K562 (cell line): ENCODE measurements at regions not wholly inside any gene's neighbourhood (a gene's known extent, or its start where the extent isn't known, plus 50 kb on each side); places are given as distances from the start of the nearest gene placed in this dataset.

ENCODE experiments used
- ATAC-seq: fragments of 200-7000 bp; cut with Tn5 transposase; 3 replicates; pipeline ENCODE4 v1.9.1; 2020; ENCODE audit warnings: moderate library complexity
- BruUV-seq: library from RNA; stranded (reverse); fragments of 400-500 nt; replicated peaks from 2 replicates; lab custom pipeline; 2021; lab: Mats Ljungman, UMichigan
- CTCF ChIA-PET: fragments of 300-600 bp; formaldehyde crosslinking; extraction: SDS; loops from one replicate; lab custom pipeline; 2021; ENCODE audit warnings: low intra/inter-chr PET ratio; lab: Yijun Ruan, JAX
- POLR2A ChIA-PET: fragments of 300-600, 350-650 bp; sonication (Branson Sonifier 250); formaldehyde crosslinking; extraction: SDS; loops from one replicate; lab custom pipeline; 2021; ENCODE audit warnings: antibody characterized with exemption, inconsistent platforms; lab: Yijun Ruan, JAX
- DNase-seq, 4 experiments: peaks; one replicate each; pipeline versions ENCODE4 v3.0.0 to v3.0.0-alpha.2; 2011 to 2018; ENCODE audit warnings: low spot score in 3 of 4, mixed read lengths in 3 of 4; ENCODE audit errors: extremely low read depth in 1 of 4
- FAIRE-seq: peaks from 2 replicates; lab custom pipeline; 2011; peaks lifted over from hg19 to GRCh38; lab: Jason Lieb, UNC
- H2AFZ ChIP-seq: 2 replicates; pipeline ENCODE4 v1.6.0; 2011; ENCODE audit warnings: low read depth, low read length, control low read depth, inconsistent platforms
- H3K27ac ChIP-seq: fragments of 200-600 bp; 3 replicates; pipeline ENCODE4 v1.8.0; 2011; ENCODE audit warnings: low read depth, mild to moderate bottlenecking, control low read depth, inconsistent platforms, low read length, moderate library complexity, mixed read lengths; ENCODE audit errors: extremely low read depth
- H3K27me3 ChIP-seq, 2 experiments: fragments of 300-600 bp in 1 of 2; 2 replicates in 1 of 2; 3 replicates in 1 of 2; pipeline versions ENCODE4 v1.6.0 to v1.8.0; 2011; ENCODE audit warnings: inconsistent platforms in 2 of 2, low read length in 2 of 2, mild to moderate bottlenecking in 1 of 2, mixed read lengths in 1 of 2, moderate library complexity in 1 of 2; ENCODE audit not compliant: control insufficient read depth in 2 of 2, insufficient read depth in 2 of 2
- H3K36me3 ChIP-seq: fragments of 300-600 bp; 3 replicates; pipeline ENCODE4 v1.8.0; 2011; ENCODE audit warnings: mild to moderate bottlenecking, low read length, inconsistent platforms; ENCODE audit not compliant: control insufficient read depth, insufficient read depth
- H3K4me1 ChIP-seq, 2 experiments: fragments of 200-600 bp in 1 of 2; replicated peaks in 1 of 2; 2 replicates in 1 of 2; 3 replicates in 1 of 2; pipeline versions ENCODE4 v1.5.1 to v1.8.0; 2011; ENCODE audit warnings: inconsistent platforms in 2 of 2, low read length in 2 of 2, mild to moderate bottlenecking in 1 of 2, mixed read lengths in 1 of 2, moderate library complexity in 1 of 2; ENCODE audit not compliant: control insufficient read depth in 2 of 2, insufficient read depth in 2 of 2
- H3K4me2 ChIP-seq: 2 replicates; pipeline ENCODE4 v1.6.1; 2011; ENCODE audit warnings: low read length, control low read depth, inconsistent platforms, mixed read lengths; ENCODE audit not compliant: insufficient read depth
- H3K4me3 ChIP-seq: fragments of 200-600 bp; sonication (generic), shearing (Covaris generic); 2 replicates; pipeline ENCODE4 v1.5.1; 2016; ENCODE audit warnings: control low read depth, inconsistent platforms
- H3K79me2 ChIP-seq: fragments of 200-600 bp; 3 replicates; pipeline ENCODE4 v1.8.0; 2011; ENCODE audit warnings: low read length, inconsistent platforms; ENCODE audit not compliant: control insufficient read depth, insufficient read depth
- H3K9ac ChIP-seq, 2 experiments: 2 replicates each; pipeline versions ENCODE4 v1.6.0 to v1.6.1; 2011; ENCODE audit warnings: low read depth in 2 of 2, low read length in 2 of 2, control low read depth in 1 of 2, inconsistent platforms in 1 of 2, mild to moderate bottlenecking in 1 of 2, mixed read lengths in 1 of 2; ENCODE audit not compliant: insufficient read depth in 1 of 2
- H3K9me1 ChIP-seq: one replicate; pipeline ENCODE4 v1.6.0; 2011; ENCODE audit warnings: inconsistent platforms, mild to moderate bottlenecking, low read length, moderate library complexity; ENCODE audit not compliant: control insufficient read depth, insufficient read depth
- H3K9me3 ChIP-seq: replicated peaks from 2 replicates; pipeline ENCODE4 v1.5.1; 2011; ENCODE audit warnings: low read depth, low read length, inconsistent platforms; ENCODE audit not compliant: control insufficient read depth, insufficient read depth
- H4K20me1 ChIP-seq: replicated peaks from 2 replicates; pipeline ENCODE4 v1.6.1; 2011; ENCODE audit warnings: low read length, inconsistent platforms, mixed read lengths; ENCODE audit not compliant: control insufficient read depth, insufficient read depth
- ZC3H11A ChIP-seq: IDR thresholded peaks from 2 replicates; pipeline ENCODE4 v1.6.1; 2012; ENCODE audit warnings: low read depth, low read length, improper control_type of control experiment
- WGBS: fragments of 100-300 bp; shearing (Covaris generic); methylation state at CpG from one replicate; pipeline ENCODE4 v1.1.6; 2016; ENCODE audit warnings: low coverage, mixed read lengths; ENCODE audit not compliant: insufficient coverage; ENCODE audit errors: missing lambda C conversion rate; 5-methylcytosine and 5-hydroxymethylcytosine counted together
- in situ Hi-C: fragments of 300-500 bp; cut with MboI; formaldehyde crosslinking; loops from 4 replicates; pipeline ENCODE4 v1.15.0; 2018; ENCODE audit warnings: inconsistent platforms, mixed read lengths
- intact Hi-C: fragments of 100-400 bp; cut with micrococcal nuclease; formaldehyde crosslinking; loops from 2 replicates; pipeline ENCODE4 v1.14.2; 2022
- TF ChIP-seq, protein P1 (sequence below): fragments of 200-800 bp; sonication (Bioruptor generic); IDR thresholded peaks from 2 replicates; pipeline ENCODE4 v1.6.1; 2016; ENCODE audit warnings: missing genetic modification characterization, missing compliant biosample characterization

DNA sequence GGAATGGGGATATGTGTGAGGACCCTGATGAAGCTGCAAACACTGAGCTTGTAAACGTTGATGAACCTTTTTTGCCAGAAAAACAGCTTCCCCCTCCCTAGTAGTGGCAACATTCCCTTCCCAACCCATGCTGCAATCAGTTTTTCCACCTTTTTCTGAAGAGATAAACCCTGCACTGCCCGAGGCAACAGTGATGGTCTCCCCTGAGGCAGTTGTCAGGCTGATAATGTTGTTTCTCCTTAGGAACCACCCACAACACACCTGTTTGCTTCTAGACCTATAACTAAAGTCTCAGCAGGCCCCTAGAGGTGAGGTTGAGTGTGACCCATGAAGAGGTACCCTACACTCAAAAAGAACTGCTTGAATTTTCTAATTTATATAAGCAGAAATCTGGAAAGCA is 922.4 kb upstream of the ADGRL4 start:
- no peaks in the 10 kb centered on the region for H3K79me2 ChIP-seq
- H3K27me3 ChIP-seq = no peaks in the 10 kb centered on the region
- FAIRE-seq (no peak), ATAC-seq (no peak), DNase-seq (no peak)
- 0% methylated on average over 2 of the region's 2 CpGs for WGBS
- BruUV-seq = no TSS peak
- H3K4me1 ChIP-seq = no peaks in the 10 kb centered on the region
- no peak for TF ChIP-seq ZC3H11A
- TF ChIP-seq, protein P1, sequence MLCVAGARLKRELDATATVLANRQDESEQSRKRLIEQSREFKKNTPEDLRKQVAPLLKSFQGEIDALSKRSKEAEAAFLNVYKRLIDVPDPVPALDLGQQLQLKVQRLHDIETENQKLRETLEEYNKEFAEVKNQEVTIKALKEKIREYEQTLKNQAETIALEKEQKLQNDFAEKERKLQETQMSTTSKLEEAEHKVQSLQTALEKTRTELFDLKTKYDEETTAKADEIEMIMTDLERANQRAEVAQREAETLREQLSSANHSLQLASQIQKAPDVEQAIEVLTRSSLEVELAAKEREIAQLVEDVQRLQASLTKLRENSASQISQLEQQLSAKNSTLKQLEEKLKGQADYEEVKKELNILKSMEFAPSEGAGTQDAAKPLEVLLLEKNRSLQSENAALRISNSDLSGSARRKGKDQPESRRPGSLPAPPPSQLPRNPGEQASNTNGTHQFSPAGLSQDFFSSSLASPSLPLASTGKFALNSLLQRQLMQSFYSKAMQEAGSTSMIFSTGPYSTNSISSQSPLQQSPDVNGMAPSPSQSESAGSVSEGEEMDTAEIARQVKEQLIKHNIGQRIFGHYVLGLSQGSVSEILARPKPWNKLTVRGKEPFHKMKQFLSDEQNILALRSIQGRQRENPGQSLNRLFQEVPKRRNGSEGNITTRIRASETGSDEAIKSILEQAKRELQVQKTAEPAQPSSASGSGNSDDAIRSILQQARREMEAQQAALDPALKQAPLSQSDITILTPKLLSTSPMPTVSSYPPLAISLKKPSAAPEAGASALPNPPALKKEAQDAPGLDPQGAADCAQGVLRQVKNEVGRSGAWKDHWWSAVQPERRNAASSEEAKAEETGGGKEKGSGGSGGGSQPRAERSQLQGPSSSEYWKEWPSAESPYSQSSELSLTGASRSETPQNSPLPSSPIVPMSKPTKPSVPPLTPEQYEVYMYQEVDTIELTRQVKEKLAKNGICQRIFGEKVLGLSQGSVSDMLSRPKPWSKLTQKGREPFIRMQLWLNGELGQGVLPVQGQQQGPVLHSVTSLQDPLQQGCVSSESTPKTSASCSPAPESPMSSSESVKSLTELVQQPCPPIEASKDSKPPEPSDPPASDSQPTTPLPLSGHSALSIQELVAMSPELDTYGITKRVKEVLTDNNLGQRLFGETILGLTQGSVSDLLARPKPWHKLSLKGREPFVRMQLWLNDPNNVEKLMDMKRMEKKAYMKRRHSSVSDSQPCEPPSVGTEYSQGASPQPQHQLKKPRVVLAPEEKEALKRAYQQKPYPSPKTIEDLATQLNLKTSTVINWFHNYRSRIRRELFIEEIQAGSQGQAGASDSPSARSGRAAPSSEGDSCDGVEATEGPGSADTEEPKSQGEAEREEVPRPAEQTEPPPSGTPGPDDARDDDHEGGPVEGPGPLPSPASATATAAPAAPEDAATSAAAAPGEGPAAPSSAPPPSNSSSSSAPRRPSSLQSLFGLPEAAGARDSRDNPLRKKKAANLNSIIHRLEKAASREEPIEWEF (CRISPR knock-in tag) = no peak
- H3K27ac ChIP-seq = no peak overlapping the region
- in situ Hi-C loops (no loop called here), intact Hi-C loops (no loop called here)
- no peak overlapping the region for H2AFZ ChIP-seq
- H3K4me3 ChIP-seq = no peak overlapping the region
- H4K20me1 ChIP-seq = no peaks in the 10 kb centered on the region
- H3K9me1 ChIP-seq = no peaks in the 10 kb centered on the region
- ChIA-PET POLR2A (no interaction called here), CTCF (no interaction called here)
- no peaks in the 10 kb centered on the region for H3K9me3 ChIP-seq
- no peak overlapping the region for H3K4me2 ChIP-seq
- H3K9ac ChIP-seq = no peak overlapping the region
- H3K36me3 ChIP-seq = no peaks in the 10 kb centered on the region
